HEK293T (cell line): ENCODE measurements at regions not wholly inside any gene's neighbourhood (a gene's known extent, or its start where the extent isn't known, plus 50 kb on each side); places are given as distances from the start of the nearest gene placed in this dataset.

ENCODE experiments used
- BHLHE40 ChIP-seq: fragments of 450-650 bp; IDR thresholded peaks from 2 replicates; pipeline ENCODE4 v1.6.1; 2016; ENCODE audit warnings: mild to moderate bottlenecking, moderate library complexity, borderline replicate concordance
- ELF4 ChIP-seq: fragments of 450-650 bp; IDR thresholded peaks from 2 replicates; pipeline ENCODE4 v1.6.1; 2017; ENCODE audit warnings: antibody characterized with exemption
- SP1 ChIP-seq: fragments of 450-650 bp; IDR thresholded peaks from 2 replicates; pipeline ENCODE4 v1.6.1; 2017
- ZNF384 ChIP-seq: fragments of 450-650 bp; IDR thresholded peaks from 2 replicates; pipeline ENCODE4 v1.6.1; 2016

- TF ChIP-seq ZNF384 (no peak), BHLHE40 (no peak), SP1 (no peak), ELF4 (no peak)
These were observed 216.1 kb downstream of the MTHFS start for GRCh38 chr15:79680720-79681119.
